ENCODE measurements at regions not wholly inside any gene's neighbourhood (a gene's known extent, or its start where the extent isn't known, plus 50 kb on each side); places are given as distances from the start of the nearest gene placed in this dataset.

DNA sequence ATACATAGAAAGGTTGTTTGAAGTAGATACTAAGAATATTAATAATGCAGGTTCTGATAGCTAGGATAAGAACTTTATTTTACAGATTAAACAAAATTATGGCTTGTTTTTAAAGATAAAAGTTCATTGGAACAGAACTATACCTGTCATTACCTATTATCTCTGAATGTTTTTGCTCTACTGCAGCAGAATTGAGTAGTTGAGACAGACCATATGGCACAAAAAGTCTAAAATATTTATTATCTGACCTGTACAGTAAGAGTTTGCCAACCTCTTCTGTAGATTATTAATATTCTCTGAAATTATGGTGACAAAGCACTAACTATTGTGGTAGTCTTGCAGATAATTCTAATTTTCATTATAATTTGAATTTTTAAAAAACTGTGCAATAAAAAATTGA, 829.1 kb upstream of the MGAT4C start:
- TF ChIP-seq, protein P1, sequence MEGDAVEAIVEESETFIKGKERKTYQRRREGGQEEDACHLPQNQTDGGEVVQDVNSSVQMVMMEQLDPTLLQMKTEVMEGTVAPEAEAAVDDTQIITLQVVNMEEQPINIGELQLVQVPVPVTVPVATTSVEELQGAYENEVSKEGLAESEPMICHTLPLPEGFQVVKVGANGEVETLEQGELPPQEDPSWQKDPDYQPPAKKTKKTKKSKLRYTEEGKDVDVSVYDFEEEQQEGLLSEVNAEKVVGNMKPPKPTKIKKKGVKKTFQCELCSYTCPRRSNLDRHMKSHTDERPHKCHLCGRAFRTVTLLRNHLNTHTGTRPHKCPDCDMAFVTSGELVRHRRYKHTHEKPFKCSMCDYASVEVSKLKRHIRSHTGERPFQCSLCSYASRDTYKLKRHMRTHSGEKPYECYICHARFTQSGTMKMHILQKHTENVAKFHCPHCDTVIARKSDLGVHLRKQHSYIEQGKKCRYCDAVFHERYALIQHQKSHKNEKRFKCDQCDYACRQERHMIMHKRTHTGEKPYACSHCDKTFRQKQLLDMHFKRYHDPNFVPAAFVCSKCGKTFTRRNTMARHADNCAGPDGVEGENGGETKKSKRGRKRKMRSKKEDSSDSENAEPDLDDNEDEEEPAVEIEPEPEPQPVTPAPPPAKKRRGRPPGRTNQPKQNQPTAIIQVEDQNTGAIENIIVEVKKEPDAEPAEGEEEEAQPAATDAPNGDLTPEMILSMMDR (IDR thresholded peaks at IDR 0.05; ENCODE audit: extremely low read depth in 1 of 2, insufficient read depth in 1 of 2, low read depth in 1 of 2, low read length in 2 of 2), result no peak
- TF ChIP-seq POLR2A (IDR thresholded peaks at IDR 0.05; ENCODE audit: low read depth, low read length) (no peak), FOS (IDR thresholded peaks at IDR 0.05; ENCODE audit: borderline replicate concordance, insufficient read depth, low read length) (no peak), POLR2AphosphoS5 (IDR thresholded peaks at IDR 0.05; ENCODE audit: insufficient read depth, low read depth, low read length) (no peak), EZH2 (IDR thresholded peaks at IDR 0.05; ENCODE audit: borderline replicate concordance, low read depth, low read length, severe bottlenecking) (no peak), MYC (IDR thresholded peaks at IDR 0.05; ENCODE audit: low read depth, low read length) (no peak)
- TF ChIP-seq, protein P2, sequence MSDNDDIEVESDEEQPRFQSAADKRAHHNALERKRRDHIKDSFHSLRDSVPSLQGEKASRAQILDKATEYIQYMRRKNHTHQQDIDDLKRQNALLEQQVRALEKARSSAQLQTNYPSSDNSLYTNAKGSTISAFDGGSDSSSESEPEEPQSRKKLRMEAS (IDR thresholded peaks at IDR 0.05; ENCODE audit: insufficient read depth, insufficient read length), result no peak

Data from endothelial cell of umbilical vein (primary cell).